NT2/D1 (cell line): ENCODE measurements at regions not wholly inside any gene's neighbourhood (a gene's known extent, or its start where the extent isn't known, plus 50 kb on each side); places are given as distances from the start of the nearest gene placed in this dataset.

Experiments
- SUZ12 ChIP-seq: IDR thresholded peaks from 2 replicates; pipeline ENCODE4 v1.6.1; 2011; ENCODE audit not compliant: insufficient read length, insufficient read depth; ENCODE audit errors: extremely low read depth
- ZNF274 ChIP-seq: IDR thresholded peaks from 2 replicates; pipeline ENCODE4 v1.6.1; 2011; ENCODE audit warnings: mild to moderate bottlenecking, low read depth, low read length

GRCh38 chr5:4252385-4252784 is 656.8 kb downstream of the IRX1 start:
- TF ChIP-seq ZNF274, result no peak
- no peak for TF ChIP-seq SUZ12
